ENCODE measurements at regions not wholly inside any gene's neighbourhood (a gene's known extent, or its start where the extent isn't known, plus 50 kb on each side); places are given as distances from the start of the nearest gene placed in this dataset.

DNA sequence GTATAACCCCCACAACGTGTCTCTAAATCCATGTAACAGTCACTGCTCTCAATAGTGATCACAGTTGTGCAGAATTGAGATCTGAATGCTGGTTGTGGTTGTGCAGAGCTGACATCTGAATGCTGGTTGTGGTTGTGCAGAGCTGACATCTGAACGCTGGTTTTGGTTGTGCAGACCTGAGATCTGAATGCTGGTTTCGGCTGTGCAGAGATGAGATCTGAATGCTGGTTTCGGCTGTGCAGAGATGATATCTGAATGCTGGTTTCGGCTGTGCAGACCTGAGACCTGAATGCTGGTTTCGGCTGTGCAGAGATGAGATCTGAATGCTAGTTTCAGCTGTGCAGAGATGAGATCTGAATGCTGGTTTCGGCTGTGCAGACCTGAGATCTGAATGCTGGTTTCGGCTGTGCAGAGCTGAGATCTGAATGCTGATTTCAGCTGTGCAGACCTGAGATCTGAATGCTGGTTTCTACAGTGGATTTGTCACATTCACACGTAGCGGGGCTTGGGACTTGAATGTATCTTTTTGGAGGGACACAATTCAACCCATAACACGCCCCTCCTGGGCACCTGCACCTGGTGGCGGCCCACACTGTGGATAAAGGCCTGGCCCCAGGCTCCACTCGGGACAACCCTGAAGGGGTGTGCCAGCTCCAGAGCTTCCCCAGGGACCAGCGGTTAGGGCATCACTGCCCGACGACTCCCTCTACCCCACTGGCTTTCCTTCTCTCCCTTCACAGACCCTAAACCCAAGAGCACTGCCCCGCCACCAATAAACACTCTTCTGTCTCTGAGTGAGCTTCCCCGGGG lies 51.1 kb upstream of the SLC66A3 start:
- no peak for TF ChIP-seq YY1 (IDR thresholded peaks at IDR 0.05; ENCODE audit: insufficient read depth, insufficient read length)
- TF ChIP-seq ZNF274 (IDR thresholded peaks at IDR 0.05; ENCODE audit: low read depth, low read length), result no peak
- no peak for TF ChIP-seq SUZ12 (IDR thresholded peaks at IDR 0.05; ENCODE audit: extremely low read depth, insufficient read depth, insufficient read length)

Data from NT2/D1 (cell line).